ENCODE measurements at regions not wholly inside any gene's neighbourhood (a gene's known extent, or its start where the extent isn't known, plus 50 kb on each side); places are given as distances from the start of the nearest gene placed in this dataset.
"Not testable (repeated sequence)": the region's sequence is repeated elsewhere in the genome, so short reads cannot be mapped to it uniquely, and the experiment has no call there.

DNA sequence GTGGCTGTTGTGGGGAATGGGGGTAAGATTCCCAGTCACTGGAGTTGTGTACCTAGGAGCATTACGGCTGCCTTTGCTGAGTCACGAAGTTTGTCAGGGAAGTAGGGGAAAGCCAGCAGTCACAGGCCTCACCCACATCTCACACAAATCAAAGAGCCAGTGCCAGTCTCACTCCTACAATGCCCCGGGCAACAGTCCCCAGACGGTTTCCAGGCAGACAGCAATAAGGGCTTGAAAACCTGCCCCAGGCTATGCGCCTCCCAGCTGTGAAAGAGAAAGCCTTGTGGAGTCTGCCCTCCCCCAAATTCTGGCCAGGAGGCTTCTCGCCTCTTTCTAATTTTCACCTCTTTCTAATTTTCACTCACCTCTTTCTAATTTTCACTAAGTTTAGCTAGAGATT is 142.3 kb upstream of the EDNRB start:
- DNase-seq = no peak

DNA sequence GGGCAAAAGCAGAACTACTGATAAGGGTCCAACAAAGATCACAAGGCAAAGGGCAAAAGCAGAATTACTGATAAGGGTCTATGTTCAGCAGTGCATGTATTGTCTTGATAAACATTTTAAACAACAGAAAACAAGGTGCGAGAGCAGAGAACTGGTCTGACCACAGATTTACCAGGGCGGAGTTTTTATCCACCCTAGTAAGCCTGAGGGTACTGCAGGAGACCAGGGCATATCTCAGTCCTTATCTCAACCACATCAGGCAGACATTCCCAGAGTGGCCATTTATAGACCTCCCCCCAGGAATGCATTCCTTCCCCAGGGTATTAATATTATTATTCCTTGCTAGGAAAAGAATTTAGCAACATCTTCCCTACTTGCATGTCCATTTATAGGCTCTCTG is 138.2 kb upstream of the EDNRB start:
- DNase-seq = not testable (repeated sequence)

DNA sequence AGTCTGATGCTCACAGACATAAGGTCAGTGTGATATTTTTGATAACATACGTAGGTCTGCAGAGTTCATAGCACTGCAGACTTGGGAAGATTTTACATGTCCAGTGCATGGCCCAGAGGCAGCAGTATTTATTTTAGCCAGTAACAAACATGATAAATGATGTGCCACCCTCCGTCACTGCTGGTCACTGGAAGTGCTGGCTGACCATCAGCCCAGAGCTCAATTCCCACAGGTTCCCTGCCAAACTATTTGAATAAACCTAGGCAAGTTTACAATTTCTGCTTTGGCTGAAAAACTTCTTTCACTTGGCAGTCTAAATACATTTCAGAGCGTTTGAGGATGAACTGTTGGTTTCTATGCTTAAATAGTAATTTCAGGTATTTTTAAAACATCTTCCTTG is 135.5 kb upstream of the EDNRB start:
- no peak for DNase-seq

DNA sequence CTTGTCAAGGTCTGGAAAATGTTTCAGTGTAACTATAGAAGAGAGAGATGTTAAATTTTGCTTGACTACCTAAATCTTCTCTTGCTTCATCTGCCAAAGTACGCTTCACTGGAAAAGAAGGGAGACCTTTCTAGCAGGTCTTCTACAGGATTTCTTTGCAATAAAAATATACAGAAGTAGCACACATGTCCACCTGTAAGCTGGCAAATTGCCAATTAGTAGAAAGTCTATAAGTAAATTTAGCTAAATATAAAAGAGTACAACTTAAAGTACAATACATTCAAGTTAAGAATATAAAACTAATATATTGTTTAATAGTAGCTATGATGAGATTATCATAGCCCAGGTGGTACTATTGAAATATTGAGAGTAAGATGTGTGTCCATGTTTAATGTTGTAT is 128.5 kb upstream of the EDNRB start:
- no peak for DNase-seq

DNA sequence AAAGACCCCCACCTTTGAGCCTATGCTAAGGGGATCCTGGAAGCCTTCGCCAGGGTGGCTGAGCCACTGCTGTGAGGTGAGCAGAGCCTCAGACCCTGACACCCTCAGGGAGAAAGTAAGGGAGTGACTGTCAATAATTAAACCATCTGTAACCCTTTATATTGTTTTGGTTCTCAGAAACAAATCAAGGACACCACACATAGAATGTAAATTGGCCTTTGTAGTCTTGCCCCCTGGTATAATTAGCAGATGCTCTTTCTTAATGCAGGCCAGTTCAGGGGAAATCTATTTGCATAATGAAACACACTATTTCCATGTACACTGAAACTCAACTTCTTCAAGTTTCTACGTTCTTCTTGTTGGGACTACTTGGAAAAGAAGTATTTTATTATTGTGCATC is 127.7 kb upstream of the EDNRB start:
- DNase-seq = no peak

DNA sequence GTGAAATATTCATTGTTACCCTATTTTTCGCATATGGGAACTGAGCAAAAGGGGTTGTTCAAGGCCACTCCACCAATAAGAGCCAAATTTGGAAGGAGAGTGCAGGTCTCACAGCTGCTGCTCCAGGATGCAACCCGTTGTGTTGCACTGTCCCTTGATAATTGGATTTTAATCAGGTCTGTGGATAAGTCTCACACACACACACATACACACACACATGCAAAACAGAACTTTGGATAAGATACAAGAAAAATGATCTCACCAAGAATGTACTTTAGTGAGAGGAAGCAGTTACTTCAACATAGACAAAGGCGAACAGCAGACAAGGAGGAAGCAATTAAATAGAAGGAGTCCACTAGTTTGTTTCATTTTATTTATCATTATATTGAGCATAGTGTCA is 127.3 kb upstream of the EDNRB start:
- no peak for DNase-seq

DNA sequence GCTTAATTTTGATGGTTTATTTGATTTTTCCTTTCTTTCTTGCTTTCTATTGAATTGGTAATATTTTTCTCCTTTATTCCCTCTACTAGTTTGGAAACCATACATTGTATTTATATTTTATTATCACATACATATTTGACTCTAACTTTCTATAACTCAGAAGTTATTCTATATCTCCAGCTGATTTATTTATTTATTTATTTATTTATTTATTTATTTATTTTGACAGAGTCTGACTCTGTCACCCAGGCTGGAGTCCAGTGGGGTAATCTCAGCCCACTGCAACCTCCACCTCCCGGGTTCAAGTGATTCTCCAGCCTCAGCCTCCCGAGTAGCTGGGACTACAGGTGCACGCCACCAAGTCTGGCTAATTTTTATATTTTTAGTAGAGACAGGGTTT is 122.7 kb upstream of the EDNRB start:
- DNase-seq = not testable (repeated sequence)

DNA sequence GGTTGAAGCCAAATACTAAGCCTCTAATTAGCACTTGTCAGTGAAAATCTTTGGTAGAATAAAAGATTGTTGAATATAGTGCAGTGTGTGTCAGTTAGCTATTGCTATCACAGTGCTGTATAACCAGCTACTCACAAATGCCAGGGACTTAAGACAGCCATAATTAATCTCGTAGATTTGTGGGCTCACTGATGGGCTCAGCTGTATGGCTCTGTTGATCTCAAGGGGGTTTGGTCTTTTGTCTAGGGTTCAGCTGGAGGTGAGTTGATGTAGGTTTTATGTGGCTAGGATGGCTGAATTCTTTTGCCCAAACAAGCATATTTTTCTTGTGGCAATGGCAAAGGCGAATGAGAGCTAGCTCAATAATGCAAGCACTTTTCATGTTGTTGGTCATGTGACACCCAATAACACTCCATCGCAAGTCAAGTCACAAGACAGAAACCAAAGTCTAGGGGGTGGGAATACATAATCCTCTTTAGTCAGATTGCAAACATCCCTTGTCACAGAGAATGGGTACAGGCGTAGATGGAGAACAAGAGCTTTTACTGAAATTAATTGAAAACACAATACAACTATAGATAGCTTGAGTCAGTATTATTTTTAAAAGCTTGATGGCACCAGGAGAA is 121.7 kb upstream of the EDNRB start:
- DNase-seq = no peak

DNA sequence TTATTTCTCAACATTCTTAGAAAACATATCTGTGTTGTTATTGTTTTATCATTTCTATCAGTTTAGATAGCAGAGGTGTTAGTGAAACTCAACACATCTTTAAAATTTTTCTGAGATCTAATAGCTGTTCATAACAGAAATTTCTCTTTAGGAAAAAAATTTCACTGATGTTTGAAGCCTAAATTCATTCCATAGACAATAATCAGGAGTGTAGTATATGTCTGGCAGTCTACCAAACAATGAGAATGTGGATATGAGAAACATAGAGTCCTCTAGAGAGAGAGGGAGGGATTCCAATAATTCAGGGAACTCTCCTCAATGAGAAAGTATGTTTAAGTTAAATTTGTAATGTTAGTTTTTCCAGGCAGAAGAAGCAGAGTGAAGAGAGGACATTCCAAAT is 118.2 kb upstream of the EDNRB start:
- DNase-seq = no peak

DNA sequence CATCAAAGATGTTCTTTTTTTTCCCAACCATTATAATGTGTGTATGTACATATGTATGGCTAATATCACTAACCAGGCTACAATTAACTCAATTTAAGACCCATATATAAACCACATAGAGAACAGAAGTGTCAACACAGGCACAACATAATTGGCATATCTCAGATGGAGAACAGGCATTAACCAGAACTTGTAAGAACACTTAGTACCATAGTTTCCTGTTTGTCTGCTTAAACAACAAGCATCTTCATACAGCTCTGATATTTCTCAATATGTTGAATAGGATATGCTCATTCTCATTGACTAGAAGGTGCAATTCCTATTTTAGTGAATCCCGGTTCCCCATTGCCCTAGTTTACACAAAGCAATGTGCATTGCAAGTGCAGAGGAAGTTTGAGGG is 116.9 kb upstream of the EDNRB start:
- DNase-seq = no peak

DNA sequence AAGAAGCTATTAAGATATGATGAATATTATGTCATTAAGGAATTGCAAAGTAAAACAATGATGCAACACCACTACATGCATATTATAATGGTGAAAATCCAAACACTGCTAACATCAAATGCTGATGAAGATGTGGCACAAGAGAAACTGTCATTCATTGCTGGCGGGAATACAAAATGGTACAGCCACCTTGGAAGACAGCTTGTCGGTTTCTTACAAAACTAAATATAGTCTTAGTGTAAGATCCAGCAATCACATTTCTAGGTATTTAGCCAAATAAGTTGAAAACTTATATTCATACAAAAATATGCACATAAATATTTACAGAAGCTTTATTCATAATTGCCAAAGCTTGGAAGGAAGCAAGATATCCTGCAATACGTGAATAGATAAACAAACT is 114.9 kb upstream of the EDNRB start:
- no peak for DNase-seq

DNA sequence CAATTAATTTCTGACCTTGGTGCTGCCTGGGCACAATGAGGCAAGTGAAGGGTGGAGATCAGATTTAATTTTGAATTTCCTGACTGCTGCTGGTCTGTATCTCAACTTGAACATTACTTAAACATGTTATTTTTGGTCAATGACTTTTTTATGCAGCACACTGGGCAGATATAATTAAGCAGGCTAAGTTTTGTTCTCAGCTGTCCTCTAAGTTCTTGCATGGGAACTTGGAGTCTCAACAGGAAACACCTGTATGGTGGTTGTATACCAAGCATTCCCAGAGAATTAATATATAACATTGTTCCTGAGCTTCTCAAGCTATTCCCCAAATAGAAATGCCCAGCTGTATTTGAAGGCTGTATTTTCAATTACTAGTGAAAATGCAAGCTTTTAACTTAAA is 113.5 kb upstream of the EDNRB start:
- no peak for DNase-seq

DNA sequence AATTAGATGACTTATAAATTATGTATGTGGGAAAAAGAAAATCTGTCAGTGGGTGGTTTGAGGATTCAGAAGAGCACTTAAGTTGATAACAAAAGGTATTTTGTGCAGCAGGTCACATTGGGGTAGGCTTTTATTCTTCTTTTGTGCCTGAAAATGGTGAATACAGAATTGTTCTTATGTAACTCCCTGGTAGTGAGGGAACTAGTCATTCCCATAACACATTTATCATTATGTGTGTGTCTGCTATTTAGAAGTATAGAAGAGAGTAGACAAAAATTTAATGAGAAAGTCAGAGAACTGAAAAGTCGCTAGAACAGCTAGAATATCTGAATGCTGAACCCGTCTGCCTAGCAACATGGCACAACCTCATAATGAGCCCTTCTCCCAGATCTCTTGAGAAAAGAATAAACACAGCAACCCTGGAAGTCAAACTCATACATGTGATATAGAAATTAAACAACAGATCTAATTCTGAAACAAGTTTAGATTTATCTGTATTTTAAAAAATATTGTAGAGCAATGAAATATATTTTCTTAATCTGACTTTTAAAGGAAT is 111.8 kb upstream of the EDNRB start:
- DNase-seq = no peak

DNA sequence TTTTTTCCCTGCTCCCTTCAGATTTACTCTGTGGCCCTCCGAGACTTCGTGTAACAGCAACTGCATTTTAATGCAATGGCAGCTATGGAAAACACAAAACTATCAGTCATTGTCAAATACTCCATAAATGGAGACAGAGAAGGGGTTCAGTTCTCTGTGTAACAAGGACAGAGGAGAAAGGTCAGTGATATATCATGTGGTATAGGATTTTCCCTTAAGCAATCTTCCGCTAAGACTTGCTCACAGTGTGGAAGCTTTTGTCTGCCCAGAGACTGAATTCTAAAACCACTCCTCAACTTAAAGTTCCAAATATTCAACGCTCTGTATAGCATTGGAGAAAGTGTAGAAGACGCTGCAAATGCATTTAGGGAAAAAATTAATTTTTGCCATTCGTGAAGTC is 111.3 kb upstream of the EDNRB start:
- no peak for DNase-seq

DNA sequence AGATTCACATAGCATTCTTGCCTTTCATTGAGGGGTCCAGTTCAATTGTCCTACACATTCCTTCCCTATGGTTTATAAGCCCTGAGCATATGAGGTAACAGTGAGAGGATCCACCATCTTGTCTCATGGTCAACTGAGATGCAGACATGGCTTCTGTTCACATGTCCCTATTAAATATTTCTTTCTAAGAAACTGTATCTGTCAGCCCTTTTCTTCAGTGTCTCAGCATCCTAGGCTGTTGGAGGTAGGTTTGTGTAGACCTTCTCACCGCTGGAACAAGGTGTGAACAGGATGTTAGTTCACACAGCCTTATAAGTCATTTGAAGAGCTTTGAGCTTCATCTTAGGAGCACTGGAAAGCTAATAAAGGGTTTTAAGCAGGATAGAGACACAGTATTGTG is 110.3 kb upstream of the EDNRB start:
- no peak for DNase-seq

DNA sequence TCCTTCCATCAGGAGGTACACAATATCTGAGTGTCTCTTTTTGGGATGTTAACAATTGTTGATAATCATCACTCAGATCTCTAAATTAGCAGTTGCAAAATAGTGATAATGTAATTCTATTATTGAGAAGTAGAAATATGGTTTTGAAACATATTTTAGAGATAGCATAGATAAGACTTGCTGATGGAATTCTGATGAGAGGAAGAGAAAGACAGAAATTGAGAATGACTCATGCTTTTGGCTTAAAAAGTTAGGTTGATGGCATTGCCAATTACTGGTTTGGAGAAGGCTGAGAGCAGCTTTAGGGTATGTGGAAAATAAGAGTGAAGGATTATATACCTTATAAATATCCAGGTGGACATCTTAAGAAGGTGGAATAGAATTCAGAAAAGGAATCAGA is 106.4 kb upstream of the EDNRB start:
- no peak for DNase-seq

DNA sequence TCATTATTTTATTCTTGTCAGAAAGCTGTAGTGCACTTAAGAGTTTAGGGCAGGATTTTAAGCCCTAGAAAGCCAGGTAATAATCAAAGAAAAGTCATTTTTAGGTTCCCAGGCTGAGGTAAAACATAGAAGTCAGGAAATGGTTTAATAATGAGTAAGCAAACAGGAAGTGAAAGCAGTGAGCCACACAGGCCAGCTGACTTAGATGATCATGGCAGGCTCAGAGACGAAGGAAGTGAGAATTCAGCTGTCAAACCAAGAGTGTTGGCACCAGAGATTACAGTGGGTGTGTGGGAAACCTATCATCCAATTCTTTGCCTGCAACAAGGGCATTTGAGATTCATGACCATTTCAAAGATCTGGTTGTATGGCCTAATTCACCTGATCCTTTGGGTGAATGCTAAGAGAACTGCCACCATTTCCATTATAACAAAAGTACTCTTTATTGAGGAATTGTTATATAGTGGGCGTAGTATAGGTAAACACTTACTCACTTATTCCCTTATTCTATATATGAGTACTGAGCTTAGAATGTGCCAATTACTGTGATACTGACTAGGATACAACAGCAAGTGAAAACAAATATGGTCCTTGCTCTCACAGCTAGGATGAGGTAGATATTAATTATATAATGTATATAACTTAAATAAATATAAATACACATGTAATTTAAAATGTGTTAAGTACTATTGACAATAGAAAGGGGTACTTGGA is 103.7 kb upstream of the EDNRB start:
- DNase-seq = peak; percentile 83

DNA sequence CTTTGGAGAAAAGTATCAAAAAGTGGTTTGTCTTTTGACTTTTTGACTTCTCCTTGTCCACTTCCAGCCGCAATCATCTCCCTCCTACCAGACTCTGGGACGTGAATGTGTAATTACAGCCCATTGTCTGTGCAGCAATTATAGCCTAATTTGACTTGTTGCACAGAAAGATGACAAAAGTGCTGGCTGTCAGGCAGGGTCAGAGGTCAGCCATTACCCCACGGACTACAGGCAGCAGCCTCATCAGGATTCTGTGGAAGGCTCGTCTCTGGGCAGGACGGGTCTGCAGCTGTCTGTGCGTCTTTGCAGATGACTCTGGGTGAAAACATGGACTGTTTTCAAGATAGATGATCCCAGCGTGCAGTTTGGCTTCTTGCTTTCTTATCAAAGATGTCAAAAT is 102.2 kb upstream of the EDNRB start:
- no peak for DNase-seq

DNA sequence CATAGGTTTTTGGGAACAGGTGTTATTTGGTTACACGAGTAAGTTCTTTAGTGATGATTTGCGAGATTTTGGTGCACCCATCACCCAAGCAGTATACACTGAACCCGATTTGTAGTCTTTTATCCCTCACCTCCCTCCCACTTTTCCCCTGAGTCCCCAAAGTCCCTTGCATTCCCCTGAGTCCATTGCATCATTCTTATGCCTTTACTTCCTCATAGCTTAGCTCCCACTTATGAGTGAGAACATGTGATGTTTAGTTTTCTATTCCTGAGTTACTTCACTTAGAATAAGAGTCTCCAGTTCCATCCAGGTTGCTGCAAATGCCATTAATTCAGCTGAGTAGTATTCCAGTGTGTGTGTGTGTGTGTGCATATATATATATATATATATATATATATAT is 97.2 kb upstream of the EDNRB start:
- DNase-seq = no peak

DNA sequence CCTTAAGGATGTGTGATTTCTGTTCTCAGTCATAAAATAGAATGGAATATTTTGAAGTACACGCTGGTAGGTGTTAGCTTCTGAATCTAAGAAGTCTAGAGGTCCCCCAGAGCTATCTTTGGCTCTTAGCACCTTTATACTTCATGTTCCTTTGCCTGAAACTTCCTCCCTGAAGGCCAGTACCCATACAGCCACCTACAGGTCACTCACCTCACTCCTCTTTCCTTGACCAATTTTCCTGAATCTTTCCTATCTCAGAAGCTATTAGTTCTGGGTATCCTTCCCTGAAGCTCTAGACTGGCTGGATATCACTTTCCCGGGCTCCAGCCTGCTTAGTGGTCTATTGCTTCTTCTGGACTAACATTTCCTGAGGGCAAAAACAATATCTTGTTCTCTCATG is 93.4 kb upstream of the EDNRB start:
- DNase-seq = no peak

DNA sequence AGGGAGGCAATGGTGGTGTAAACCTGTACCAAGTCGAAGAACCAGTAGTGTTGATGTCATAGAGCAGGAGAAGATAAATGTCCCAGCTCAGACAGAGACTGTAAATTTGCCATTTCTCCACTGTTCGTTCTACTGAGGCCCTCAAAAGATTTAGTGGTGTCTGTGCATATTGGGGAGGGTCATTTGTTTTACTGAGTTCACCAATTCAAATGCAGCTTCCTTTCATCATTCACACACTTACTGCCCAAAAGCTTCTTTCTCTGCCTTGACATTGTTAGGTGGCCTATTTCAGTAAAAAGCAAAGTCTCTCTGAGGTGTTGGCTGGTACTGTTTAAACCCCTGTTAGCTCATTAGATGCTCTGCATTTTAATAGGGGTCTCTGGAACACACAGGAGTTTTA is 86.2 kb upstream of the EDNRB start:
- no peak for DNase-seq

DNA sequence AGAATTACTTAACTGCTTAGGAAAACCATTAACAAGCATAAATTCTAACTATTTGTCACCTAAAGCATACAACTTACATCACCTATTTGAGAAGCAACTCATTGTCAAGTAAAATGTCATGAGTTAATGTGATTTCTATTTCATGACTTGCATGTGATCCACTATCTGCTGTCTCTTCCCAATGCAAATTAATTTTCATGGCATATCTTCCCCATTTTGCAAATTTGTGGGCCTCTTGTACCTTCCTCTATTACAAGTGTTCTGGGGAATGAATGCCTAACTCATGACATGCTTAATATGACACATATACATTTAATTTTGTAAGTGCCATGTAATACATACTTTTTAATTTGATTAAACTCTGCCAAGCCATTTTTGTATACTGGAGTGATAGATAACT is 81.1 kb upstream of the EDNRB start:
- DNase-seq = no peak

DNA sequence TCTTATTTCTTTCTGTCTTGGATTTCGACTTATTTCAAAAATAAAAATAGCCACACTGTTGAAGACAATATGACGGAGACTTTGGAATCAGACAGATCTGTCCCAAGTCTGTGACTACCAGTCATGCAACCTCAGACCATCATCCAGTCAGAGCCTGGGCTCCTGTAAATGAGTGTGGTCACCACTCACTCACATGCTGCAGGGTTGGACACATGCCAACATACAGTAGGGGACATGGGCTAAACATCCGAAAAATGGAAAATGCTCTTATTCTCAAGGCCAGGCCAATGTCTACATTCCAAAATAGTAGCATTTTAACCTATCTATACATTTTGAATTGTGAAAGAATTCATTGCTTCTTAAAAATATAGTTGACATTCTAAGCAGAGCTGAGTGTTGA is 75.5 kb upstream of the EDNRB start:
- no peak for DNase-seq

DNA sequence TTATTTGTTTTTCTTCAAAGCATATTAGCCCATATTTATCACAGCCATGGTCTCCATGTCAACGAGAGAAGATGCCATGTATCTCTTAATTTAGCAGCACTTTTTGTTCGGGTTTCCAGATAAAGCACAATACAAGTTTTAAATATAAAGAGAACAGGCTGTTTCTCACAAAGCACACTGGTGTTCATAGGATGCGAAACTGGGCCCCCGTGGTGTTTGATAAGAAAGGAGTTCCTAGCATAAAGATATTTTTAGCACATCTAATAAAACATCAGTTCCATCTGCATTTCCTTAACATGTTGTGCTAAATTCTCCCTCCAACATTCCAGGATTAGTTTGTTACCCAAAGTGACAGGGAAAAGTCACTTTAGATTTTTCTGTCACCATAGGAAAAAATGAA is 72.4 kb upstream of the EDNRB start:
- no peak for DNase-seq

DNA sequence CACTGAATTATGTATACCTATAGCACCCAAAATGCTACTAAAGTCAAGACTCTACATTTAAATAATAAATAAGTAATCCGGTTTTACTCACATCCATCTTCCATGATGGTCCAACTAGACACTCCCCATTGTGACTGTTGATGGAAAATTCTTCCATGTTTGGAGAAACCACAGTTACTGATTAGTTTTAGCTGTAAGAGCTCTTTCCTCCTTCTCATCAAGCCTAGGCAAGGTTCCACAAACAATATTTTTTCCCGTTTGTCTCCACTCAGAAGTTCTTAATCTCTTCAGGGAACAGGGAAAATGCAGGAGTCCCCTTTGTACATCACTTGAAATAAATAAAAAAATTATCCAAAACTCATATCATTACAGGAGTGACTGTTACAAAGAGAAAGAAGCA is 70.7 kb upstream of the EDNRB start:
- DNase-seq = no peak

Measured in activated CD4-positive, alpha-beta T cell treated with anti-CD3 and anti-CD28 coated beads, Interleukin-10, Interleukin-2, amounts not matched to agents 100 ng/mL and 50 ng/mL, durations not matched to agents 16 hours and 8 hours (primary cell).